T-helper 9 cell (primary cell): ENCODE measurements at regions not wholly inside any gene's neighbourhood (a gene's known extent, or its start where the extent isn't known, plus 50 kb on each side); places are given as distances from the start of the nearest gene placed in this dataset.

Experiments used
- DNase-seq: peaks from one replicate; pipeline ENCODE4 v3.0.0-alpha.2; 2020

- DNase-seq, result no peak
These were observed 169.6 kb upstream of the GMDS start for GRCh38 chr6:2414885-2415547.

GRCh38 chr6:2412731-2413130 lies 167.3 kb upstream of the GMDS start:
- DNase-seq, result no peak

- no peak for DNase-seq
These were observed 165.4 kb upstream of the GMDS start for GRCh38 chr6:2410656-2411380.

- DNase-seq, result no peak
These were observed 162.1 kb upstream of the GMDS start for GRCh38 chr6:2407525-2407924.

- no peak for DNase-seq
These were observed 159.0 kb upstream of the GMDS start for GRCh38 chr6:2404211-2404929.

- no peak for DNase-seq
These were observed 158.1 kb upstream of the GMDS start for GRCh38 chr6:2403546-2403945.

GRCh38 chr6:2396846-2397630 lies 151.6 kb upstream of the GMDS start:
- DNase-seq, result no peak

GRCh38 chr6:2396042-2396657 lies 150.7 kb upstream of the GMDS start:
- DNase-seq, result no peak

GRCh38 chr6:2388554-2389324 lies 143.3 kb upstream of the GMDS start:
- no peak for DNase-seq

- DNase-seq, result no peak
These were observed 142.0 kb upstream of the GMDS start for GRCh38 chr6:2387445-2387844.

GRCh38 chr6:2385471-2385983 lies 140.1 kb upstream of the GMDS start:
- no peak for DNase-seq

GRCh38 chr6:2384528-2384927 lies 139.1 kb upstream of the GMDS start:
- DNase-seq, result no peak

GRCh38 chr6:2381872-2382661 lies 136.7 kb upstream of the GMDS start:
- DNase-seq, result no peak

GRCh38 chr6:2378891-2379652 lies 133.7 kb upstream of the GMDS start:
- DNase-seq, result no peak

- no peak for DNase-seq
These were observed 132.7 kb upstream of the GMDS start for GRCh38 chr6:2378046-2378657.

GRCh38 chr6:2376429-2377355 lies 131.3 kb upstream of the GMDS start:
- no peak for DNase-seq

GRCh38 chr6:2375443-2375842 lies 130.0 kb upstream of the GMDS start:
- no peak for DNase-seq

- DNase-seq, result no peak
These were observed 124.2 kb upstream of the GMDS start for GRCh38 chr6:2369606-2370005.
